ENCODE measurements at regions not wholly inside any gene's neighbourhood (a gene's known extent, or its start where the extent isn't known, plus 50 kb on each side); places are given as distances from the start of the nearest gene placed in this dataset.

- TF ChIP-seq CTCF (conservative IDR thresholded peaks at IDR 0.05 in 1 of 2, IDR thresholded peaks at IDR 0.05 in 1 of 2; ENCODE audit: extremely low read depth in 1 of 2, insufficient read depth in 1 of 2, low read depth in 1 of 2, low read length in 2 of 2) (no peak), EZH2 (IDR thresholded peaks at IDR 0.05; ENCODE audit: borderline replicate concordance, low read length) (no peak)
Measured at GRCh38 chr7:149685455-149685854, 87.9 kb downstream of the ZNF467 start.

Measured in mammary epithelial cell (primary cell).